NCI-H1417 treated with DMSO at 0.1 percent for 48 hours (cell line): ENCODE measurements at regions not wholly inside any gene's neighbourhood (a gene's known extent, or its start where the extent isn't known, plus 50 kb on each side); places are given as distances from the start of the nearest gene placed in this dataset.

Experiments used
- DNase-seq: peaks from one replicate; lab custom pipeline; 2025; lab: John Stamatoyannopoulos, UW

- DNase-seq: no peak
Measured at GRCh38 chr2:188065386-188065785, 226.3 kb upstream of the GULP1 start.

- DNase-seq: no peak
Measured at GRCh38 chr2:188068093-188068492, 223.6 kb upstream of the GULP1 start.

GRCh38 chr2:188076149-188077056 lies 215.3 kb upstream of the GULP1 start:
- no peak for DNase-seq

DNA sequence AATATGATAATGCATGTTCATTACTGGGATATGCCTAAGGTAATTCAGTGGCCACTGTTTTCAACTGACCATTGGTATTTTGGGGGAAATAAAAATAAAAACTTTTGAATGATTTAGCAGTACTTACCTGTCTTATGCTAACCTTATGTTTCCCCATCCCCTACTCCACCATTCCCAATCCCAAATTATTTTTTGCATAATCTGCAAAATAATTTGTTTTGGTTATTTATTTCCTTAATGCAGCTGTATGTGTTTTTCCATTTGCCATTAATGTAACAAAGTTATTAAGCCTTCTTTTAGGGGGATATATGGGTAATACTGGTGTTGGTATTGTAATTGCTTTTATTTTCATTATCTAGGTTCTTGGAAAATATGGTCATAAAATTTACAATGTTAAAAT lies 213.9 kb upstream of the GULP1 start:
- no peak for DNase-seq

DNA sequence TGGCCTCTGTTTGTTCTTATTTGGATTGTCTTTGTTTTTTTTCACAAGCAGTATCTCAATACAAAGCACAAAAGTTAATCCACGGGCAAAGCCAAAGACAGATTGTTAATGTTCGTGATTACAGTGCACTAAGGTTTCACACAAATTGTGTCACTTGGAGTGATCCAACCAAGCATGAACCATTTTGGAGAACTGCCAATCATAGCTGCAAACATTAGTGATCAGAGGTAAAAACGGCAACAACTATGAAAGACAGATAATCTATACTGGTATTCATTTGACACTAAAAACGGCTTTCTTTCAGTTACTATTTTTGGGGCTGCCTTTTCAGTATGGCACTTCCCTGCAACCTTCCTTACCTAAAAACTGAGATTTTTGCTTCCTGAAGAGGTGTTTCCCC lies 213.1 kb upstream of the GULP1 start:
- no peak for DNase-seq

DNA sequence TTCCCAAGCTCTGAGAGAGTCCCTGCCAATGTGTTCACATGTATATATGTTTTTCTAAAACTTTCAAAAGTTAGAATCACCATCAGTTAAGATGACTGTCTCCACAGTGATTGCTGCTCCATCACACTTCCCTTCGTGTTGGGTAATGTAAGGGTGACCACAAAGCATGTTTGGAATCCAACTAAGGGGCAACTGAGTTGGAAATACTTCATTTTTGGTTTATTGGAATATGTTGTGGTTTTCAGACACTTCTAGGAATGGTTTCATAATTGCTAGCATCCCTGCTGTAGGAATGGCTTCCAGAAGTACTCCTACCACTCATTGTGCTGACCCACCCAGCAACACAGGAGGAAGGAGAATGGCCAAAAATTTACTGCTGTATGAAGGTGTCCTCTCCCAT lies 212.5 kb upstream of the GULP1 start:
- DNase-seq: no peak

GRCh38 chr2:188085421-188085820 lies 206.3 kb upstream of the GULP1 start:
- no peak for DNase-seq

DNA sequence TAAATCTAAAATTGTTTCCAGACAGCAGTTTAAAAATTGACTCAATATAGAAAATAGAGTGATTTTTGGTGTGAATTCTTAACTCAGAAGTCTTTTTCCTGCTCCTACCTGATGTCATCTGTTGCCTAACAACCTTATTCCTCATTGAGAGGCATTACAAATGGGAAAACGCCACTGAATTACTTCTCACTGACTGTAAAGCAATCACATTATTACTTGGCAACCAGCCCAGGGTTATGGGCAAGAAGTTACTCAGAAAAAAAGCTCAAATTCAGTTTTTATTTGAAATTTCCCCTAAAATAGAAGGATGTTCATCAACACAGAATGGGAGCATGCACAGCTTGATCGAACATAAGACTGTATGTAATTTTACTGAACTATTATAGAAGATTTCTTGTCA lies 201.8 kb upstream of the GULP1 start:
- no peak for DNase-seq

GRCh38 chr2:188091220-188091619 lies 200.5 kb upstream of the GULP1 start:
- no peak for DNase-seq

- DNase-seq: no peak
Measured at GRCh38 chr2:188092734-188093133, 198.9 kb upstream of the GULP1 start.

DNA sequence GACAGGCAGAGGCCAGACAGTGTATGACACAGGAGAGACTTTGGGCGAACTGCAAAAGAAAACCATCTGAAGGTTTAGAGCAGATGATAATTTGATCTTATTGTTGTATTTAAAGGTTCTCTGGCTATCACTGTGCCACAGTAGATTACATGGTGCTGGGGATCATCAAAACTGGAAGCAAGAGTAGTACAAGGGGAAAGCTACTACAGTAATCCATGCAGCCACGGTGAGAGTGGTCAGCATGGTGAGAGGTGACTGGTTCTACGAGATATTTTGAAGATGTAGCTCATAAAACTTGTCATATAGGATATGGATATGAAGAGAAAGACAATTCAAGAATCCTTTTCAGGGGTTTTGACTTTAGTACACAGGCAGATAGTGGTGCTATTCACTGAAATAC lies 194.8 kb upstream of the GULP1 start:
- DNase-seq: no peak

- no peak for DNase-seq
Measured at GRCh38 chr2:188102881-188103280, 188.8 kb upstream of the GULP1 start.

DNA sequence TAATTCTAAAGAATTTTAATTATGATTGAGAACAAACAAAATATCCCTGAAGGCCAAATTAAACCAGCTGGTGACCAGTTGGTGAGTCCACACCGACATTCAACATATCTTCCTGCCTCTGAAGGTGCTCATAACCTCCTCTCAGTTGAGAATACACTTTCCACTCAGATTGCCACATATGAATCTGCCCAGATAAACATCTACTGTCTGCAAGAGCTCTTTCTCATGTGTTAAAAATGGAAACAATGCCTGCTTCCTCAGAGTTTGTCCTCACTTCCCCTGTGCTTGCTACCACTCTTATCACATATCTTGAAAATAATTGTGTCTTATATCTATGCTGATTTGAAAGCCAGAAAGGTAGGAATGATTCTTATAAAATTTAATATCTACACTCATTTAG lies 177.7 kb upstream of the GULP1 start:
- no peak for DNase-seq

DNA sequence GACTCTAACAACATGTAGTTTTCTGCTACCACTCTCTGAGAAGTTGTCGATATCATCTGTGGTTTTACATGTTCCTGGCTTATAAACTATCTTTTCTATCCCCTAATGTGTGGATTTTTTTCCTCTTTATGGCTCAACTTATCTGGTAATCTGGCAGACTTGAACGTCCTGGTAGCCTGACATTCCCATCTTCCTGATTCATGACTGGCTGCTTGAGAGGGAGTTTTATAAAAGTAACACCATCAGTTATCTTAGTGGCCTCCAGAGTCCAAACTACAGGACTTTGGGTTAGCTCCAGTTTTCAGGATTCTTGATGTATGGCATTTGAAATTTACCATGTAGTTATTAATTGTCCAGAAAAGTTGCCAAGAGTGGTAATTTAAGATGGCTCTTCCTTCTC lies 174.0 kb upstream of the GULP1 start:
- DNase-seq: no peak

DNA sequence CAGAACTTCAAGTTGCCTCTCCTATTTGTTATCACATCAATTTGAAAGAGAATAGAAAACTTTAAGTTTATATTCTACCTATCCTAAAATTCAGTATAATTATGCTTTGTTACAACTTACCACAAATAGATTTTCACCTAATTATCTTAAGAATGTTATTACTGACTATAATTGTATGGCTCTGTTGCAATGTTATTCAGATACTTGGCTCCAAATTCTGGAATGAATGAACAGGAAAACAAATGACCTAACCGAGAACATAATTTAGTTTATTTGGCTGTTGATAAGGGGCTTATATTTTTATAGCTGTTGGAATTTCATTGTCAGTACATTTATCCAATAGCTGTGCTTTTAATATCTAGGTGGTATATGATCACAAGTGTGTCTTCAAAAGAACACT lies 173.2 kb upstream of the GULP1 start:
- no peak for DNase-seq

GRCh38 chr2:188119112-188119838 lies 172.4 kb upstream of the GULP1 start:
- DNase-seq: no peak

DNA sequence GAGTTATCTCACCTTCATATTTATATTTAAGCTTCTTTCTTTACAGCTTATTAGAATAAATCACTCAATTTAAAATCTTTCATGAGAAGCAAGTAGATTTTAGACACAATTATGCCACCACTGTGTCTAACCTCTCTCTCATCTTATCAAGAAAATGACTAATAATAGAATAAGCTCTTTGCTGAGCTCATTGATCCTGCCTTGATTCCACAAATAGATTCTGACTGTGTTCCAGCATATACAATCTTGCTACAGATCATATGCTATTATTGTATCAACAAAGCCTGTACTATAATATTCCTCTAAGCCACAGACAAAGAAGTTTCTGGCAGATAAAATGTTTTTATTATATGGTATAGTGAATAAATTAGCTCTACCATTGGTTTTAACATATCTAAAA lies 168.7 kb upstream of the GULP1 start:
- no peak for DNase-seq

DNA sequence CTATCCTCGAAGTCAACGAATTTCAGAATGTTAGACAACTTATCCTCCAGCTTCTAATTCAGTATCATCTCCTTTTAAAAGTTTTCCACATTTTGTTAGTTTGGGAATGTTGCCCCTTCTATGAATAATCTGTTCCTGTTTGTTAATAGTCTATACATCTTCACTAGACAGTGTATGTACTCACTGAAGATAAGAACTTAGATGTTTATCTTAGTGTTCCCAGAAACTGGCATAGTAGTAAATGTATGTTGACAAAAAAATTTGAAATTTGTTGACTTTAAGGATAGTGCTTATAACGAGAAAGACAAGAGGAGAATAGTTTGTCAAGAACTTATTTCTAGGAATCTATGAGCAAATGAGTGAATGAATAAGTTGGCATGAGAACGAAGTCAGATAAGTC lies 162.0 kb upstream of the GULP1 start:
- DNase-seq: no peak

DNA sequence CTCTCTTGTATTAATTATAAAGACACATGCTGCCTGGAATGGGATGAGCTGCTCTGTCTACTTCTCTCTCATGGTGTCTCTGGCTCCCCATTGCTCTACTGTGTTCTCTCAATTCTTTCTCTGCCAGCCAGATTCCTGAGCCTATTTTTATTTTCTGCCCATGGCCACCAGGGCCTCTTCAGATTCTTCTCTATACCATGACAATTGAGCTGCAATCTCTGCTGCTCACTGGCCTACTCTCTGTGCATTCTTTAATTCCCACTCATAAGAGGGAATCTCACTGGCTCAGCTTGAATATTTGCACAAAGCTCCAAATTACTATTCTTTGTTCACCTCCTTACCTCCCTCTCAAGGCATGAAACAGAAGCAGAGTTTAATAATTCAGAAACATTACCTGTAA lies 161.4 kb upstream of the GULP1 start:
- DNase-seq: no peak

DNA sequence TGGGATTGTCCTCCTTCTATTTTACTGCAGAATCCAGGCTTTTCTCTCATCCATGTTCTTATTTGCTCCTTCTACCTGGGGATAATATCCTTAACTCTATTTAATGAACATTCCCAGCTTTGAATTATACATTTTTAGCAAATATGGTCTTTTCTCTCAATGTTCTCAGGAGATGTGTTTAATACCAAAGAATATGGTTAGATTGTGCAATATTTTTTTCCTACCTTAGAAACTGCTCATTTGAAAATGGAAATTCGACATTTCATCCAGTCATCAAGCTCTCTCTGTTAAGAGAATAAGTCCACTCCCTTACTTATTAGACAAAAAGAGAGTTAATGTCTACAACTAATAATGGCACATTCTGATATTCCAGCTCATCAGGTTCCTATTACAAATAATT lies 160.4 kb upstream of the GULP1 start:
- DNase-seq: no peak

DNA sequence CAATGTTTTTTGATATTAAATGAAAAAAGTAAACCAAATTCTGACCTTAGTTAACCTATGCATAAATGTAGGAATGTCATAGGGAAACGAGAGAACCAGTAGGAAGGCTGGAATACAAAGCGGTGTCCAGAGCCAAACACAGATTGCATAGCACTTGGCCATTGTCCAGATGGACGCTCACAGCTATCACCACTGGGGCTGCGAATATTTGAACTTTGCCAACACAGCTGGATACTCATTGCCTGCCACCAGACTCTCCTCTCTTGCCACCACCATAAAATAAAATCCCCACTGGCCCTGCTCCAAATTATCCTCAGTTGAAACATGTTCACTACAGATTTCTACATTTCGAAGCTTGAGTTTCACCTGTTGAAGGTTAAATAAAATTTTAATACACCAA lies 159.3 kb upstream of the GULP1 start:
- no peak for DNase-seq

- no peak for DNase-seq
Measured at GRCh38 chr2:188134241-188134640, 157.4 kb upstream of the GULP1 start.

DNA sequence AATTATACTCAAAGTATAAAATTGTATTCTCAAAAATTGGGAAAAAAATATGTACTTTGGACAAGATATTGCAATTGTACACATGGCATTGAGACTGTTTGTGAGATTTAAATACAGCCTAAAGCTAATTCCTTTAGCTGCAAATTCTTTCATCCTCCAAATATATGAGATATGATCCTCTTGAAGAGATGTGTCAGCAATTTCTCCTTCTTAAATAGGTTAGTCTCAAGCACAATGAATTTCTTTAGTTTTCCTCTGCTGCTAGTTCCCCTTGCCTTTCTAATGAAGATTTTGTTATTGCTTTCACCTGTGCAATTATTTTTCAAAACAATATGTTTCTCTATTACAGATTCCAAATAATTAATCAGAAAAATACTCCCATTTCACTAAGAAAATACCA lies 153.4 kb upstream of the GULP1 start:
- DNase-seq: no peak

GRCh38 chr2:188142088-188142487 lies 149.6 kb upstream of the GULP1 start:
- no peak for DNase-seq
